Cerebellar cortex (tissue), 1 donor: ENCODE measurements at regions not wholly inside any gene's neighbourhood (a gene's known extent, or its start where the extent isn't known, plus 50 kb on each side); places are given as distances from the start of the nearest gene placed in this dataset.
"Not testable (repeated sequence)": the region's sequence is repeated elsewhere in the genome, so short reads cannot be mapped to it uniquely, and the experiment has no call there.

Experiments used
- DNase-seq: peaks from one replicate; pipeline ENCODE4 v3.0.0-alpha.2; 2015; ENCODE audit warnings: low spot score

GRCh38 chr3:106822204-106822603 is 555.0 kb upstream of the CCDC54 start:
- DNase-seq: no peak

GRCh38 chr3:106823701-106824100 is 553.5 kb upstream of the CCDC54 start:
- DNase-seq: no peak

DNA sequence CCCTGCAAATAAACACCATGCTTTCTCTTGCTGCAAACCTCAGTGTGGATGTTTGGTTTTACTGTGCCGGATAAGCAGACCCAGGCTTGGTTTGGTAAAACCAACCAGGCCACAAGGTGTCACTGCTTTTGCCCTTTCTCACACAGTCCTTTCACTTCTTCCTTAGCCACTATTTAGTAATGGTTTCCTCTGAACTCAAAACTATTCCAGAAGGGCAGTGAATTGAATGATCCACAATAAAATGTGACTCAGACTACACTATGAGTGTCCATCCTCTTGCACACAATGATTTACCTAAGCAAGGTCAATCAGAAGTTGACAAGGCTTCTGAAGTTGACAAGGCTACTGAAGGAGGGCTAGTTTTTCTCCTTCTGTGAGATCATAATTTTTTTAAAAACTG is 552.4 kb upstream of the CCDC54 start:
- no peak for DNase-seq

- no peak for DNase-seq
These were observed 551.2 kb upstream of the CCDC54 start for GRCh38 chr3:106825962-106826605.

DNA sequence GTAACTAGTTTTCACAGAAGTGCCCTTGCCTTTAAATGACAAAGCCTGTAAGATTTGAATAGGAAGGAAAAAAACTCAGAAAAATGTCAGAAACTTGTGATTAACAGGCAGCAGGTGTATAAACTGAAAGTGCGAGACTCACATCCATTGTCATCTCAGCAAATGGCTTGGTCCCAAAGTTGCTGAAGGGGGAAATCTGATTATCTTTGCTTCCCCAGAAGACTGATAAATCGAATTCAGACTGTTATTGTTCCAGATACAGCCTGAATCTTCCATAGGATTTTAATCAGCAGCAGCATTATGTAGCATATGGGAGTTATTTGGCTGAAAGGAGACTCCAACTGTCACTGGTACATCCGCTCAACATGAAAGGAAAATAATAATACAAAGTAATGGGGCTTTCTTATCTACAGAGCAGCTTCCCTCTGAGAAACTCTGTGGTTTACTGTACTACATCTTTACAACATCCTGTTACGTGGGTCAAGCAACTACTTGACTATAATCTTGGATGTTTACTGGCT is 550.4 kb upstream of the CCDC54 start:
- no peak for DNase-seq

DNA sequence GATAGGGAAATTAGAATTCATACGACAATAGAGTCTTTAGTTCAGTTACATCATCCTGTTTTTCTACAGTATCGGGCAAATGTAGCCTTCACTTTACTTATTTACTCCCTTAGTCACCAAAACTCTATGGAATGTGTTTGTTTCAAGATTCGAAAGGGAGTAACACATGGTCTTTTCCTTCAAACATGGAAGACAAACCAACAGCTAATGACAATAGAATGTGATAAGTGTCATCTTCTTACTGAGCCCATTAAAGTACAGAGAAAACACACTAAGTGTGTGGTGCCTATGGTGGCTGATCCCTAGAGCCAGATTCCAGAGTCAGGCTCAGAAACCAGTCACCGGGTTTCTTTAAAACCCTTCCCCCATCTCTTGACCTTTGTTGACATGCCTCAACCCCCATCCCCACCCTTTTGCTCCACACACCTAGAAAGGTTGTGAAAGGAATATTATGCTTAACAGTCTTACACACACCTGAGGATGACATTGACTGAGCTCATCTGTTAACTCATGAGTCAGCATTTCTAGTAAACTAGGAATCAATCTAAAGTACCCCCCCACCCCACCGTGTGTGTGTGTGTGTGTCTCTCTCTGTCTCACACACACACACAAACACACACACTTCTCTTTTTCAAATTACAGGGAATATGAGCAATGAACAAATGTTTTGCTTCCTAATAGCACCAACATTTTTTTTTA is 549.6 kb upstream of the CCDC54 start:
- no peak for DNase-seq

DNA sequence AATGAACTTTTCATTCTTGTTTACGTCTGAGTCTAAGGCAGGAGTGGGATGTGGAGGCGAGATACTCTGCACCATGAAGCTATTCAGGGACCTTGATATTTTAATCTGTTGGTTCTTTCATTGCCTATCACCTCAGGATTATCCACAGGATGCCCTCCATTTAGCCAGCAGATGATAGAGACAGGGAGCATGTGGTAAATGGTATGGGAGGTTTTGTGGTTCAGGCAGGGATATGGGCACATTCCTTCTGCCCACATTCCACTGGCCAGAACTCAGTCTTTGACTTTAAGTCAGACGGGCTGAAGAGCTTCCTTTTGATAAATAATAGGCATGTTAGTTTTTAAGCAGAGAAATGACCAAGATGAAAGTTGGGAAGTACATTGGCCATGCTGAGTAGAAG is 548.0 kb upstream of the CCDC54 start:
- no peak for DNase-seq

GRCh38 chr3:106830334-106830733 is 546.9 kb upstream of the CCDC54 start:
- no peak for DNase-seq

GRCh38 chr3:106836906-106837305 is 540.3 kb upstream of the CCDC54 start:
- DNase-seq: no peak

DNA sequence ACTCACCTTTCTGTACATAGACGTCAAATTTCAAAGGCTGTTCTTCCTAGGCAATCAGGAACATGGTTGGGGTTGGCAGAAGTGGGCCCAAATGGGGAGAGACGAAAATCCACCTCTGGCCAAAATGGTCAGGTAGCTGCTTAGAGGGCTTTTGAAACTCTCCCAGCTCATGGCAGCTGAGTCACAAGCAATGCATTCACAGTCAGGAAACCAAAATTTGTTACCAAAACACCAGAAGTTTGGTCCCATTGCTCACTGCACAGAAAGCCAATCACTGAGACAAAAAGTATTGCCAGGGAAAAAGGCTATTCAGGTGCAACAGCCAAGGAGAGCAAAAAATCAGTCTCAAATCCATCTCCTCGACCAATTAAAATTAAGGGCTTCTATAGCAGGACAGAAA is 539.6 kb upstream of the CCDC54 start:
- no peak for DNase-seq

DNA sequence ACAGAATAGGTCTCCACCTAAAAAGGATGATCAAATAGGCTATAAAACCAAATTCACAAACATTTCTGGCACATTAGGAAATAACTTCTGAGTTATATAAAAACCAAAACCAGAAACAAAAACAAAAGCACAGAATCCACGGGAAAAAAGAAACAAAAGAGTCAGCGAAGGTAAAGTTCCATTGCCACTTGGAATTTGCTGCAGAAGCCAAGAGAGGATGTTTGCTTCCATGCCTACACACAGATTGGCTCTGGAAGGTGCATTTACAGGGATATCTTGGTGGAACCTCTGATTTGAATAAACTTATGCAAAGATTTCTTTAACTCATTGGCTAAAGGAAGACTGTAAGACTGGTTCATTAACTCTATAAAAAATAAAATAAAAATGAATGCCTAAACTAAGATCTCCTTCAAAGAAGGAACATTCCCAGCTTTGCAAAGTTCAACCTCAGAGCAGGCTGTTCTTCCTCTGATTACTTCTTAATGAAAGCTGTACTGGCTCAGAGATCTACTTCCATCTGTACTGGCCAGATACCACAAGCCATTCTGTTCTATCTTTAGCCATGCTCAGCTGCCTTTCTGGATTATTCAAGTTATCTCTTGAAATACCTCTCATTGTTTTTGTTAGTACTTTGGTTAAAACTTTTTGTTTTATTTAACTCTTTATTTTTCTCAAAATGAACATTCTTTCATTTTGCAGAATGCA is 537.5 kb upstream of the CCDC54 start:
- no peak for DNase-seq

GRCh38 chr3:106840319-106840718 is 536.9 kb upstream of the CCDC54 start:
- DNase-seq: no peak

DNA sequence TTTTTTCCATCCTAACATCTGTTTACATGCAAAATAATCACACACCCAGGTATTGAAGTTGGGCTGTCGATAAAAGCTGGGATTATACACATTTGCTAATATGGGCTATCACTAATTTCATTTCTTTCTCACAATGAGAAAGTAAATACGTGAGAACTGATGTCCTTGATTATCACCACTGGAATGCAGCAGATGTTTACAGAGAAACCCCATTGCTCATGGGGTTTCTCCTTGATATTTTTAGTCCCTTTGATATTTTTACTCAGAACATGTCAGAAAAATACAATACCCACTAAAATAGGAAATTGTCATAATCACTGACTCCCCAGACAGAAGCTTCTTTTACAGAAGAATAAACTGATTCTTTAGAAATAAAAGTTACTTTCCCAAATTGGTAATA is 535.1 kb upstream of the CCDC54 start:
- DNase-seq: no peak

GRCh38 chr3:106844638-106845037 is 532.6 kb upstream of the CCDC54 start:
- DNase-seq: no peak

GRCh38 chr3:106848099-106848498 is 529.1 kb upstream of the CCDC54 start:
- DNase-seq: no peak

- DNase-seq: no peak
These were observed 526.8 kb upstream of the CCDC54 start for GRCh38 chr3:106850437-106850836.

DNA sequence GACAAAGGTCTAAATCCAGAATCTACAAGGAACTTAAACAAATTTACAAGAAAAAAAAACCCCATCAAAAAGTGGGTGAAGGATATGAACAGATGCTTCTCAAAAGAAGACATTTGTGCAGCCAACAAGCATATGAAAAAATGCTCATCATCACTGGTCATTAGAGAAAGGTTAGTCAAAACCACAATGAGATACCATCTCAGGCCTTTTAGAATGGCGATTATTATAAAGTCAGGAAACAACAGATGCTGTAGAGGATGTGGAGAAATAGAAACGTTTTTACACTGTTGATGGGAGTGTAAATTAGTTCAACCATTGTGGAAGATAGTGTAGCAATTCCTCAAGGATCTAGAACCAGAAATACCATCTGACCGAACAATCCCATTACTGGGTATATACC is 518.9 kb upstream of the CCDC54 start:
- not testable (repeated sequence) for DNase-seq

DNA sequence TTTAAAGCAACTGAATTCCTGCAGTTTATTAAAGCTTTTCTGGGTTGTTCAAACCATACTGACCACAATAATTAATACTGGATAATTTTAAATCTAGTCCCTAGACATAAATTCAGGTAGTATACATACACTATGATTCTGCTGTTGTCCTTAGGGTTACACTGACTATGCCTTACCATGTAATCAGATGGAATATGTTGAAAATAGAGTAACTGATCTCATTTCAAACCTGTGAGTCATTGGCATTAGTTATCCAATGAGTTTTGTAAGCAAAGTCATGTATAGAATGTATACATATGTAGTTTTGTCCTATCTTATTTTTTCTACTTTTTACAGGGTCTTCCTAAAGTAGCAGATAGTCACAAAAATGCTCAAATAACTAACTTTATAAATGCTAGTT is 517.1 kb upstream of the CCDC54 start:
- no peak for DNase-seq

GRCh38 chr3:106862067-106862466 is 515.2 kb upstream of the CCDC54 start:
- DNase-seq: no peak

- no peak for DNase-seq
These were observed 499.6 kb upstream of the CCDC54 start for GRCh38 chr3:106877627-106878026.

GRCh38 chr3:106880206-106880605 is 497.0 kb upstream of the CCDC54 start:
- DNase-seq: no peak

GRCh38 chr3:106881186-106881585 is 496.1 kb upstream of the CCDC54 start:
- no peak for DNase-seq

DNA sequence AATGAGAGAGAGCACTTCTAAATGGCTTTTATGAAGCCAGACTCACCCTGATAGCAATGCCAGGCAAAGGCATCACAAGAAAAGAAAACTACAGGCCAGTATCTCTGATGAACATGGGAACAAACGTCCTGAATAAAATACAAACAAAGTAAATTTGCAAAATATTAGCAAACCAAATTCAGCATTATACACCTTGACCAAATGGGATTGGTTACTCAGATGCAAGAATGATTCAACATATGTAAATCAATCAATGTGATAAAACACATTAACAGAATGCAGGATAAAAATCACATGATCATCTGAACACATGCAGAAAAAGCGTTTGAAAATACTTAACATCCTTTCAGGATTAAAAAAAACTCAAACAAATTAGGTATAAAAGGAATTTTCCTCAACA is 494.9 kb upstream of the CCDC54 start:
- DNase-seq: no peak
